Kidney (tissue), 13 donors: ENCODE measurements at regions not wholly inside any gene's neighbourhood (a gene's known extent, or its start where the extent isn't known, plus 50 kb on each side); places are given as distances from the start of the nearest gene placed in this dataset.
A peak's percentile ranks its signal among the peaks of the same experiment; 100 is the strongest.

Experiments used
- DNase-seq, 5 donors: peaks; one replicate each; pipeline ENCODE4 v3.0.0-alpha.2; 2013 to 2020
- FAIRE-seq: peaks from 2 replicates; lab custom pipeline; 2012; peaks lifted over from hg19 to GRCh38; lab: Jason Lieb, UNC
- H3K27ac ChIP-seq, 2 donors: one replicate each; pipeline ENCODE4 v1.7.0; 2013; ENCODE audit warnings: low read depth in 2 of 2, low read length in 2 of 2, inconsistent platforms in 1 of 2
- H3K27me3 ChIP-seq: one replicate; pipeline ENCODE4 v1.7.1; 2013; ENCODE audit warnings: low read length, inconsistent platforms; ENCODE audit not compliant: control insufficient read depth, insufficient read depth
- H3K36me3 ChIP-seq, 3 donors: one replicate each; pipeline versions ENCODE4 v1.7.0 to v1.7.1; 2013; ENCODE audit warnings: low read length in 3 of 3, control low read depth in 1 of 3, inconsistent platforms in 1 of 3; ENCODE audit not compliant: insufficient read depth in 3 of 3, control insufficient read depth in 2 of 3
- H3K4me1 ChIP-seq, 3 donors: one replicate each; pipeline versions ENCODE4 v1.7.0 to v1.7.1; 2013; ENCODE audit warnings: low read length in 3 of 3, inconsistent platforms in 1 of 3, low read depth in 1 of 3; ENCODE audit not compliant: control insufficient read depth in 2 of 3, insufficient read depth in 2 of 3
- H3K4me3 ChIP-seq, 3 donors: one replicate each; pipeline versions ENCODE4 v1.7.0 to v1.8.1; 2013; ENCODE audit warnings: low read length in 3 of 3, control low read depth in 1 of 3, inconsistent platforms in 1 of 3
- H3K9ac ChIP-seq, 3 donors: one replicate each; pipeline versions ENCODE4 v1.7.0 to v1.7.1; 2013; ENCODE audit warnings: low read length in 3 of 3, control low read depth in 1 of 3, inconsistent platforms in 1 of 3
- H3K9me3 ChIP-seq, 3 donors: one replicate each; pipeline versions ENCODE4 v1.7.0 to v1.7.1; 2013; ENCODE audit warnings: low read length in 3 of 3, control low read depth in 1 of 3, inconsistent platforms in 1 of 3; ENCODE audit not compliant: control insufficient read depth in 2 of 3, insufficient read depth in 1 of 3
- intact Hi-C: fragments of 100-400 bp; cut with DNase I; formaldehyde crosslinking; loops from one replicate; pipeline ENCODE4 v1.11.1; 2022
- TF ChIP-seq, protein P1 (sequence below): IDR thresholded peaks from 3 replicates; pipeline ENCODE4 v1.5.1; 2012; ENCODE audit warnings: mild to moderate bottlenecking, moderate library complexity, borderline replicate concordance; ENCODE audit not compliant: insufficient read depth; ENCODE audit errors: extremely low read depth
- donor health status: control.
- donor health status: control.
- donor health status: control.
- donor health status: control.
- donor health status: control.
- donor health status: DM: yes; HTN: yes; CAD: no.
- donor health status: Normal renal cell carcinoma (clear cell type).

GRCh38 chr3:64837126-64837738 lies 149.4 kb upstream of the ADAMTS9 start:
- FAIRE-seq (no peak), DNase-seq (no peak)
- H3K36me3 ChIP-seq = peaks cover 0 to 4% (median 3%) of the 10 kb centered on the region in 3 donors
- intact Hi-C loops = no loop called here
- H3K9ac ChIP-seq = no peak overlapping the region
- no peak overlapping the region for H3K27ac ChIP-seq
- H3K27me3 ChIP-seq = no peaks in the 10 kb centered on the region
- TF ChIP-seq, protein P1, sequence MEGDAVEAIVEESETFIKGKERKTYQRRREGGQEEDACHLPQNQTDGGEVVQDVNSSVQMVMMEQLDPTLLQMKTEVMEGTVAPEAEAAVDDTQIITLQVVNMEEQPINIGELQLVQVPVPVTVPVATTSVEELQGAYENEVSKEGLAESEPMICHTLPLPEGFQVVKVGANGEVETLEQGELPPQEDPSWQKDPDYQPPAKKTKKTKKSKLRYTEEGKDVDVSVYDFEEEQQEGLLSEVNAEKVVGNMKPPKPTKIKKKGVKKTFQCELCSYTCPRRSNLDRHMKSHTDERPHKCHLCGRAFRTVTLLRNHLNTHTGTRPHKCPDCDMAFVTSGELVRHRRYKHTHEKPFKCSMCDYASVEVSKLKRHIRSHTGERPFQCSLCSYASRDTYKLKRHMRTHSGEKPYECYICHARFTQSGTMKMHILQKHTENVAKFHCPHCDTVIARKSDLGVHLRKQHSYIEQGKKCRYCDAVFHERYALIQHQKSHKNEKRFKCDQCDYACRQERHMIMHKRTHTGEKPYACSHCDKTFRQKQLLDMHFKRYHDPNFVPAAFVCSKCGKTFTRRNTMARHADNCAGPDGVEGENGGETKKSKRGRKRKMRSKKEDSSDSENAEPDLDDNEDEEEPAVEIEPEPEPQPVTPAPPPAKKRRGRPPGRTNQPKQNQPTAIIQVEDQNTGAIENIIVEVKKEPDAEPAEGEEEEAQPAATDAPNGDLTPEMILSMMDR = no peak
- H3K9me3 ChIP-seq = no peaks in the 10 kb centered on the region
- H3K4me3 ChIP-seq = no peak overlapping the region
- H3K4me1 ChIP-seq = no peaks in the 10 kb centered on the region

DNA sequence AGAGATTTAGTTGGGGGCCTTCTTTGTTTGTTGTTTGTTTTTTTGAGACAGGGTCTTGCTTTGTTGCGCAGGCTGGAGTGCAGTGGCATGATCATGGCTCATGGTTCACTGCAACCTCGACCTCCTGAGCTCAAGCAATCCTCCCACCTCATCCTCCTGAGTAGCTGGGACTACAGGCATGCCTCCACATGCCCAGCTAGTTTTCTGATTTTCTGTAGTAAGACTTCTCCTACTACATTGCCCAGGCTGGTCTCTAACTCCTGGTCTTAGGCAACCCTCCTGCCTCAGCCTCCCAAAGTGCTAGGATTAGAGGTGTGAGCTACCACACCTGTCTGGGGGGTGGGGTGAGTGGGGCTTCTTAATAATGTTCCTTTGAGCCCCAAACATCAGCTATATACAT lies 148.3 kb upstream of the ADAMTS9 start:
- peaks cover 0 to 4% (median 3%) of the 10 kb centered on the region in 3 donors for H3K36me3 ChIP-seq
- H3K4me3 ChIP-seq = no peak overlapping the region
- no peak overlapping the region for H3K27ac ChIP-seq
- H3K27me3 ChIP-seq = no peaks in the 10 kb centered on the region
- FAIRE-seq (no peak), DNase-seq (peak in 2 of 5 donors; percentile 28 to 50)
- TF ChIP-seq, protein P1 = no peak
- intact Hi-C loops = no loop called here
- peaks cover 0 to 5% (median 0%) of the 10 kb centered on the region in 3 donors for H3K4me1 ChIP-seq
- no peaks in the 10 kb centered on the region for H3K9me3 ChIP-seq
- H3K9ac ChIP-seq = no peak overlapping the region

- Histone ChIP-seq H3K4me3 (no peak overlapping the region), H3K27ac (no peak overlapping the region), H3K4me1 (peaks cover 2 to 5% (median 3%) of the 10 kb centered on the region in 3 donors), H3K9me3 (no peaks in the 10 kb centered on the region), H3K9ac (no peak overlapping the region), H3K36me3 (peaks cover 0 to 4% (median 3%) of the 10 kb centered on the region in 3 donors), H3K27me3 (no peaks in the 10 kb centered on the region)
- DNase-seq (no peak), FAIRE-seq (no peak)
- TF ChIP-seq, protein P1 = no peak
- intact Hi-C loops = no loop called here
Observed at GRCh38 chr3:64832098-64832497, 144.3 kb upstream of the ADAMTS9 start.
